Retina (tissue), 1 donor: ENCODE measurements at regions not wholly inside any gene's neighbourhood (a gene's known extent, or its start where the extent isn't known, plus 50 kb on each side); places are given as distances from the start of the nearest gene placed in this dataset.
"Not testable (repeated sequence)": the region's sequence is repeated elsewhere in the genome, so short reads cannot be mapped to it uniquely, and the experiment has no call there.

Source experiments
- DNase-seq: peaks from one replicate; pipeline ENCODE4 v3.0.0-alpha.2; 2016

GRCh38 chr1:195909061-195909460 lies 699.2 kb downstream of the KCNT2 start:
- no peak for DNase-seq

- DNase-seq = no peak
These were observed 700.1 kb downstream of the KCNT2 start for GRCh38 chr1:195908121-195908520.

- no peak for DNase-seq
These were observed 705.0 kb downstream of the KCNT2 start for GRCh38 chr1:195903203-195903602.

GRCh38 chr1:195902779-195903178 lies 705.5 kb downstream of the KCNT2 start:
- DNase-seq = no peak

GRCh38 chr1:195899762-195900352 lies 708.4 kb downstream of the KCNT2 start:
- DNase-seq = no peak

- no peak for DNase-seq
These were observed 709.3 kb downstream of the KCNT2 start for GRCh38 chr1:195898924-195899323.

- DNase-seq = no peak
These were observed 709.9 kb downstream of the KCNT2 start for GRCh38 chr1:195898373-195898772.

GRCh38 chr1:195897076-195897475 lies 711.2 kb downstream of the KCNT2 start:
- DNase-seq = no peak

- DNase-seq = no peak
These were observed 713.8 kb downstream of the KCNT2 start for GRCh38 chr1:195894411-195894810.

GRCh38 chr1:195886000-195886399 lies 722.2 kb downstream of the KCNT2 start:
- DNase-seq = no peak

- no peak for DNase-seq
These were observed 729.8 kb downstream of the KCNT2 start for GRCh38 chr1:195878478-195878877.

- DNase-seq = no peak
These were observed 731.4 kb downstream of the KCNT2 start for GRCh38 chr1:195876792-195877191.

- no peak for DNase-seq
These were observed 735.9 kb downstream of the KCNT2 start for GRCh38 chr1:195872376-195872775.

- DNase-seq = no peak
These were observed 740.6 kb downstream of the KCNT2 start for GRCh38 chr1:195867638-195868037.

GRCh38 chr1:195866781-195867222 lies 741.4 kb downstream of the KCNT2 start:
- no peak for DNase-seq

- DNase-seq = no peak
These were observed 742.0 kb downstream of the KCNT2 start for GRCh38 chr1:195866091-195866780.

GRCh38 chr1:195851804-195852203 lies 756.4 kb downstream of the KCNT2 start:
- DNase-seq = no peak

- DNase-seq = no peak
These were observed 757.1 kb downstream of the KCNT2 start for GRCh38 chr1:195851016-195851601.

- DNase-seq = no peak
These were observed 759.1 kb downstream of the KCNT2 start for GRCh38 chr1:195849180-195849579.

- DNase-seq = not testable (repeated sequence)
These were observed 760.0 kb downstream of the KCNT2 start for GRCh38 chr1:195847957-195848875.

- no peak for DNase-seq
These were observed 776.5 kb downstream of the KCNT2 start for GRCh38 chr1:195831789-195832188.

- no peak for DNase-seq
These were observed 779.9 kb downstream of the KCNT2 start for GRCh38 chr1:195828325-195828724.

GRCh38 chr1:195820925-195821324 lies 787.3 kb downstream of the KCNT2 start:
- DNase-seq = no peak
